Epithelial cell of esophagus (primary cell): ENCODE measurements at regions not wholly inside any gene's neighbourhood (a gene's known extent, or its start where the extent isn't known, plus 50 kb on each side); places are given as distances from the start of the nearest gene placed in this dataset.

Experiments used
- DNase-seq: peaks from one replicate; pipeline ENCODE4 v3.0.0; 2010; ENCODE audit warnings: low read depth
- H3K4me3 ChIP-seq: 2 replicates; pipeline ENCODE4 v1.5.1; 2011; ENCODE audit warnings: mild to moderate bottlenecking, low read length, control low read depth
- CTCF ChIP-seq: IDR thresholded peaks from 2 replicates; pipeline ENCODE4 v1.5.1; 2011; ENCODE audit warnings: low read depth, mild to moderate bottlenecking, low read length, control low read depth, inconsistent platforms; ENCODE audit not compliant: insufficient read depth; ENCODE audit errors: missing control alignments

GRCh38 chr3:148074946-148075345 is 622.8 kb upstream of the AGTR1 start:
- no peak overlapping the region for H3K4me3 ChIP-seq
- DNase-seq = no peak
- TF ChIP-seq CTCF = no peak

- TF ChIP-seq CTCF = peak; percentile 77
- DNase-seq = peak; percentile 48
- no peak overlapping the region for H3K4me3 ChIP-seq
Observed at GRCh38 chr3:148075771-148076716, 621.7 kb upstream of the AGTR1 start.

- peak; percentile 34 for DNase-seq
- H3K4me3 ChIP-seq = no peak overlapping the region
- peak; percentile 42 for TF ChIP-seq CTCF
Observed at GRCh38 chr3:148077318-148077923, 620.3 kb upstream of the AGTR1 start.

GRCh38 chr3:148077965-148078364 is 619.7 kb upstream of the AGTR1 start:
- no peak for TF ChIP-seq CTCF
- no peak for DNase-seq
- H3K4me3 ChIP-seq = no peak overlapping the region

- no peak overlapping the region for H3K4me3 ChIP-seq
- DNase-seq = no peak
- no peak for TF ChIP-seq CTCF
Observed at GRCh38 chr3:148078658-148079057, 619.0 kb upstream of the AGTR1 start.

- DNase-seq = no peak
- TF ChIP-seq CTCF = no peak
- no peak overlapping the region for H3K4me3 ChIP-seq
Observed at GRCh38 chr3:148079370-148079769, 618.3 kb upstream of the AGTR1 start.
